Fibroblast of lung (primary cell): ENCODE measurements at regions not wholly inside any gene's neighbourhood (a gene's known extent, or its start where the extent isn't known, plus 50 kb on each side); places are given as distances from the start of the nearest gene placed in this dataset.

Source experiments
- CTCF ChIP-seq, 2 donors: IDR thresholded peaks in 1 of 2; conservative IDR thresholded peaks in 1 of 2; 1 replicate in 1 of 2; 2 replicates in 1 of 2; pipeline ENCODE4 v1.5.1; 2011 to 2012; ENCODE audit warnings: low read length in 2 of 2, control low read depth in 1 of 2, inconsistent platforms in 1 of 2, low read depth in 1 of 2, mild to moderate bottlenecking in 1 of 2
- EZH2 ChIP-seq: IDR thresholded peaks from 2 replicates; pipeline ENCODE4 v1.5.1; 2012; ENCODE audit warnings: low read length, control low read depth, mild to moderate bottlenecking; ENCODE audit errors: missing control alignments

- TF ChIP-seq CTCF (conservative IDR thresholded peaks at IDR 0.05 in 1 of 2, IDR thresholded peaks at IDR 0.05 in 1 of 2; ENCODE audit: low read depth in 1 of 2, low read length in 2 of 2) (no peak), EZH2 (no peak)
Measured at GRCh38 chr10:123455861-123456260, 210.3 kb upstream of the GPR26 start.
